Adrenal gland (tissue), 9 donors: ENCODE measurements at regions not wholly inside any gene's neighbourhood (a gene's known extent, or its start where the extent isn't known, plus 50 kb on each side); places are given as distances from the start of the nearest gene placed in this dataset.

Source experiments
- DNase-seq, 7 donors: peaks; one replicate each; pipeline ENCODE4 v3.0.0-alpha.2; 2019 to 2020
- H3K27ac ChIP-seq, 5 donors: fragments of 200-600 bp; sonication (generic) in 4 of 5; 1 replicate in 3 of 5; 2 replicates in 2 of 5; pipeline versions ENCODE4 v1.5.1 to v1.8.0; 2016 to 2020; ENCODE audit warnings: mild to moderate bottlenecking in 1 of 5
- H3K27me3 ChIP-seq: fragments of 200-600 bp; 2 replicates; pipeline ENCODE4 v1.8.0; 2021
- H3K36me3 ChIP-seq, 2 donors: fragments of 200-600 bp; replicated peaks in 1 of 2; 1 replicate in 1 of 2; 2 replicates in 1 of 2; pipeline versions ENCODE4 v1.5.1 to v1.8.0; 2018 to 2022
- H3K4me1 ChIP-seq, 2 donors: fragments of 200-600 bp; replicated peaks in 1 of 2; 1 replicate in 1 of 2; 2 replicates in 1 of 2; pipeline versions ENCODE4 v1.5.1 to v1.8.0; 2018 to 2021
- H3K4me3 ChIP-seq, 4 donors: fragments of 200-600 bp; sonication (generic) in 3 of 4; one replicate each; pipeline ENCODE4 v1.5.1; 2016 to 2018
- H3K9me3 ChIP-seq, 3 donors: fragments of 200-600 bp; sonication (generic) in 1 of 3; replicated peaks in 1 of 3; 1 replicate in 2 of 3; 2 replicates in 1 of 3; pipeline versions ENCODE4 v1.5.1 to v1.8.0; 2016 to 2021
- CTCF ChIP-seq, 6 experiments: fragments of 450-650 bp in 4 of 6; fragments of 200-600 bp in 2 of 6; sonication (generic) in 1 of 6; IDR thresholded peaks; 1 replicate in 5 of 6; 2 replicates in 1 of 6; pipeline versions ENCODE4 v1.5.1 to v1.8.0; 2016 to 2021; ENCODE audit warnings: antibody characterized with exemption in 6 of 6, mild to moderate bottlenecking in 2 of 6, moderate library complexity in 1 of 6
- POLR2A ChIP-seq, 2 donors: fragments of 450-650 bp; IDR thresholded peaks; one replicate each; pipeline ENCODE4 v1.6.1; 2017; ENCODE audit warnings: antibody characterized with exemption in 2 of 2, mild to moderate bottlenecking in 2 of 2, moderate library complexity in 1 of 2
- WGBS, 4 donors: extraction: QIAGEN DNeasy Blood & Tissue Kit in 2 of 4; methylation state at CpG; one replicate each; pipeline versions ENCODE4 v1.1.5 to v1.1.7; 2013 to 2017; 5-methylcytosine and 5-hydroxymethylcytosine counted together
- intact Hi-C, 2 donors: fragments of 100-400 bp; cut with DNase I; formaldehyde crosslinking; loops; one replicate each; pipeline versions ENCODE4 v1.14.1 to v1.15.0; 2022 to 2023
- donor health status: healthy with polysubstance abuse.
- donor health status: Bipolar disorder and iron deficiency.
- donor health status: DM: yes; HTN: yes; CAD: no.
- donor health status: DM: no; HTN: no; CAD: no.
- donor health status: DM: no; HTN: no; CAD: no.

GRCh38 chr5:143761663-143762062 lies 50.3 kb upstream of the HMHB1 start:
- no peak overlapping the region for H3K4me3 ChIP-seq
- no peak overlapping the region for H3K27ac ChIP-seq
- no peaks in the 10 kb centered on the region for H3K9me3 ChIP-seq
- peaks cover 3% of the 10 kb centered on the region for H3K27me3 ChIP-seq
- TF ChIP-seq POLR2A (IDR thresholded peaks at IDR 0.05) (no peak), CTCF (IDR thresholded peaks at IDR 0.05) (no peak)
- H3K36me3 ChIP-seq: no peaks in the 10 kb centered on the region
- 64 to 70% (median 68%) methylated on average over 3 of the region's 3 CpGs for WGBS, 4 donors
- H3K4me1 ChIP-seq: no peaks in the 10 kb centered on the region
- DNase-seq: no peak
- intact Hi-C loops: no loop called here

GRCh38 chr5:143760755-143761154 lies 51.2 kb upstream of the HMHB1 start:
- Histone ChIP-seq H3K9me3 (no peaks in the 10 kb centered on the region), H3K36me3 (no peaks in the 10 kb centered on the region), H3K4me1 (no peaks in the 10 kb centered on the region), H3K27me3 (peaks cover 3% of the 10 kb centered on the region), H3K4me3 (no peak overlapping the region), H3K27ac (no peak overlapping the region)
- 90 to 100% (median 92%) methylated on average over 1 of the region's 1 CpG for WGBS, 4 donors
- intact Hi-C loops: no loop called here
- TF ChIP-seq CTCF (IDR thresholded peaks at IDR 0.05) (no peak), POLR2A (IDR thresholded peaks at IDR 0.05) (no peak)
- DNase-seq: no peak

- Histone ChIP-seq H3K4me3 (no peak overlapping the region), H3K27ac (no peak overlapping the region), H3K4me1 (no peaks in the 10 kb centered on the region), H3K27me3 (no peaks in the 10 kb centered on the region), H3K36me3 (no peaks in the 10 kb centered on the region), H3K9me3 (no peaks in the 10 kb centered on the region)
- intact Hi-C loops: no loop called here
- WGBS, 4 donors: 64 to 85% (median 70%) methylated on average over 1 of the region's 1 CpG
- TF ChIP-seq POLR2A (IDR thresholded peaks at IDR 0.05): no peak
- TF ChIP-seq CTCF (IDR thresholded peaks at IDR 0.05): no peak
- no peak for DNase-seq
Measured at GRCh38 chr5:143760131-143760505, 51.8 kb upstream of the HMHB1 start.

GRCh38 chr5:143759396-143760130 lies 52.4 kb upstream of the HMHB1 start:
- 36 to 54% (median 44%) methylated on average over 1 of the region's 1 CpG for WGBS, 4 donors
- Histone ChIP-seq H3K27ac (no peak overlapping the region), H3K4me3 (no peak overlapping the region), H3K27me3 (no peaks in the 10 kb centered on the region), H3K9me3 (no peaks in the 10 kb centered on the region), H3K36me3 (no peaks in the 10 kb centered on the region), H3K4me1 (no peaks in the 10 kb centered on the region)
- intact Hi-C loops: no loop called here
- TF ChIP-seq POLR2A (IDR thresholded peaks at IDR 0.05): no peak
- TF ChIP-seq CTCF (IDR thresholded peaks at IDR 0.05): no peak
- DNase-seq: no peak
